ENCODE measurements at regions not wholly inside any gene's neighbourhood (a gene's known extent, or its start where the extent isn't known, plus 50 kb on each side); places are given as distances from the start of the nearest gene placed in this dataset.

- Histone ChIP-seq H3K27ac (no peak overlapping the region), H3K4me3 (no peak overlapping the region), H3K27me3 (ENCODE audit: low read depth) (no peaks in the 10 kb centered on the region), H3K4me1 (no peaks in the 10 kb centered on the region), H3K36me3 (no peaks in the 10 kb centered on the region), H3K9me3 (no peaks in the 10 kb centered on the region)
- intact Hi-C loops (cut with DNase I): no loop called here
- TF ChIP-seq CTCF (IDR thresholded peaks at IDR 0.05): no peak
- no peak for DNase-seq
- ATAC-seq: no peak
Measured at GRCh38 chr6:113731541-113731940, 125.6 kb upstream of the MARCKS start.

GRCh38 chr6:113732384-113732966 is 124.7 kb upstream of the MARCKS start:
- DNase-seq (no peak), ATAC-seq (peak; percentile 32 to 49)
- no peaks in the 10 kb centered on the region for H3K27me3 ChIP-seq (ENCODE audit: low read depth)
- H3K9me3 ChIP-seq: no peaks in the 10 kb centered on the region
- H3K36me3 ChIP-seq: no peaks in the 10 kb centered on the region
- no peaks in the 10 kb centered on the region for H3K4me1 ChIP-seq
- TF ChIP-seq CTCF (IDR thresholded peaks at IDR 0.05): no peak
- intact Hi-C loops (cut with DNase I): no loop called here
- no peak overlapping the region for H3K4me3 ChIP-seq
- H3K27ac ChIP-seq: no peak overlapping the region

- H3K27me3 ChIP-seq (ENCODE audit: low read depth): no peaks in the 10 kb centered on the region
- intact Hi-C loops (cut with DNase I): no loop called here
- no peak for DNase-seq
- no peaks in the 10 kb centered on the region for H3K36me3 ChIP-seq
- H3K9me3 ChIP-seq: no peaks in the 10 kb centered on the region
- no peak for TF ChIP-seq CTCF (IDR thresholded peaks at IDR 0.05)
- H3K4me3 ChIP-seq: no peak overlapping the region
- no peaks in the 10 kb centered on the region for H3K4me1 ChIP-seq
- ATAC-seq: no peak
- H3K27ac ChIP-seq: no peak overlapping the region
Measured at GRCh38 chr6:113733381-113733780, 123.8 kb upstream of the MARCKS start.

- Histone ChIP-seq H3K4me3 (no peak overlapping the region), H3K27ac (no peak overlapping the region), H3K4me1 (no peaks in the 10 kb centered on the region), H3K9me3 (no peaks in the 10 kb centered on the region), H3K36me3 (no peaks in the 10 kb centered on the region), H3K27me3 (ENCODE audit: low read depth) (no peaks in the 10 kb centered on the region)
- DNase-seq (no peak), ATAC-seq (no peak)
- no peak for TF ChIP-seq CTCF (IDR thresholded peaks at IDR 0.05)
- intact Hi-C loops (cut with DNase I): no loop called here
Measured at GRCh38 chr6:113734982-113735381, 122.2 kb upstream of the MARCKS start.

- intact Hi-C loops (cut with DNase I): no loop called here
- no peak for ATAC-seq
- no peak for DNase-seq
- no peaks in the 10 kb centered on the region for H3K4me1 ChIP-seq
- no peak overlapping the region for H3K27ac ChIP-seq
- no peaks in the 10 kb centered on the region for H3K9me3 ChIP-seq
- no peak overlapping the region for H3K4me3 ChIP-seq
- H3K36me3 ChIP-seq: no peaks in the 10 kb centered on the region
- no peaks in the 10 kb centered on the region for H3K27me3 ChIP-seq (ENCODE audit: low read depth)
- no peak for TF ChIP-seq CTCF (IDR thresholded peaks at IDR 0.05)
Measured at GRCh38 chr6:113735491-113735890, 121.7 kb upstream of the MARCKS start.

GRCh38 chr6:113736978-113737377 is 120.2 kb upstream of the MARCKS start:
- ATAC-seq: no peak
- intact Hi-C loops (cut with DNase I): no loop called here
- no peaks in the 10 kb centered on the region for H3K9me3 ChIP-seq
- no peak overlapping the region for H3K27ac ChIP-seq
- H3K4me1 ChIP-seq: no peaks in the 10 kb centered on the region
- no peaks in the 10 kb centered on the region for H3K36me3 ChIP-seq
- no peak overlapping the region for H3K4me3 ChIP-seq
- no peak for TF ChIP-seq CTCF (IDR thresholded peaks at IDR 0.05)
- no peaks in the 10 kb centered on the region for H3K27me3 ChIP-seq (ENCODE audit: low read depth)
- no peak for DNase-seq
